H7 (cell line): ENCODE measurements at regions not wholly inside any gene's neighbourhood (a gene's known extent, or its start where the extent isn't known, plus 50 kb on each side); places are given as distances from the start of the nearest gene placed in this dataset.

Experiments used
- DNase-seq: peaks from one replicate; pipeline ENCODE4 v3.0.0; 2012
- H3K27me3 ChIP-seq: 2 replicates; pipeline ENCODE4 v1.6.0; 2011; ENCODE audit warnings: mild to moderate bottlenecking, low read length; ENCODE audit not compliant: control insufficient read depth, insufficient read depth
- H3K36me3 ChIP-seq: replicated peaks from 2 replicates; pipeline ENCODE4 v1.5.1; 2011; ENCODE audit warnings: low read length; ENCODE audit not compliant: control insufficient read depth, insufficient read depth
- H3K4me3 ChIP-seq: 2 replicates; pipeline ENCODE4 v1.5.1; 2011; ENCODE audit warnings: low read depth, mild to moderate bottlenecking, control low read depth, low read length, moderate library complexity; ENCODE audit not compliant: insufficient read depth

- Histone ChIP-seq H3K4me3 (no peak overlapping the region), H3K36me3 (no peaks in the 10 kb centered on the region), H3K27me3 (no peaks in the 10 kb centered on the region)
- no peak for DNase-seq
Measured at GRCh38 chr19:29323440-29324290, 110.7 kb upstream of the UQCRFS1 start.

GRCh38 chr19:29324291-29324680, 111.3 kb upstream of the UQCRFS1 start:
- DNase-seq = no peak
- no peak overlapping the region for H3K4me3 ChIP-seq

GRCh38 chr19:29324717-29325116, 111.8 kb upstream of the UQCRFS1 start:
- Histone ChIP-seq H3K4me3 (no peak overlapping the region), H3K36me3 (no peaks in the 10 kb centered on the region), H3K27me3 (no peaks in the 10 kb centered on the region)
- no peak for DNase-seq

More at GRCh38 chr19:29324291-29324680, 111.3 kb upstream of the UQCRFS1 start:
- Histone ChIP-seq H3K27me3 (no peaks in the 10 kb centered on the region), H3K36me3 (no peaks in the 10 kb centered on the region)

GRCh38 chr19:29325241-29325975, 112.5 kb upstream of the UQCRFS1 start:
- no peaks in the 10 kb centered on the region for H3K36me3 ChIP-seq
- DNase-seq = no peak
- no peak overlapping the region for H3K4me3 ChIP-seq
- no peaks in the 10 kb centered on the region for H3K27me3 ChIP-seq

- Histone ChIP-seq H3K36me3 (no peaks in the 10 kb centered on the region), H3K27me3 (no peaks in the 10 kb centered on the region), H3K4me3 (no peak overlapping the region)
- peak; percentile 4 for DNase-seq
Measured at GRCh38 chr19:29326351-29326750, 113.4 kb upstream of the UQCRFS1 start.

- H3K27me3 ChIP-seq = no peaks in the 10 kb centered on the region
- H3K36me3 ChIP-seq = no peaks in the 10 kb centered on the region
- peak; percentile 59 for DNase-seq
- H3K4me3 ChIP-seq = no peak overlapping the region
Measured at GRCh38 chr19:29326849-29327840, 114.2 kb upstream of the UQCRFS1 start.

- H3K36me3 ChIP-seq = no peaks in the 10 kb centered on the region
- no peak overlapping the region for H3K4me3 ChIP-seq
- DNase-seq = no peak
- no peaks in the 10 kb centered on the region for H3K27me3 ChIP-seq
Measured at GRCh38 chr19:29328586-29328985, 115.6 kb upstream of the UQCRFS1 start.

GRCh38 chr19:29329460-29330134, 116.6 kb upstream of the UQCRFS1 start:
- no peaks in the 10 kb centered on the region for H3K27me3 ChIP-seq
- peak; percentile 62 for DNase-seq
- no peak overlapping the region for H3K4me3 ChIP-seq
- H3K36me3 ChIP-seq = no peaks in the 10 kb centered on the region

- DNase-seq = no peak
- H3K36me3 ChIP-seq = no peaks in the 10 kb centered on the region
- H3K27me3 ChIP-seq = no peaks in the 10 kb centered on the region
- no peak overlapping the region for H3K4me3 ChIP-seq
Measured at GRCh38 chr19:29336425-29336824, 123.5 kb upstream of the UQCRFS1 start.

GRCh38 chr19:29337029-29337428, 124.1 kb upstream of the UQCRFS1 start:
- H3K36me3 ChIP-seq = no peaks in the 10 kb centered on the region
- no peaks in the 10 kb centered on the region for H3K27me3 ChIP-seq
- DNase-seq = no peak
- no peak overlapping the region for H3K4me3 ChIP-seq

GRCh38 chr19:29338480-29338879, 125.5 kb upstream of the UQCRFS1 start:
- H3K27me3 ChIP-seq = no peaks in the 10 kb centered on the region
- no peaks in the 10 kb centered on the region for H3K36me3 ChIP-seq
- H3K4me3 ChIP-seq = no peak overlapping the region
- no peak for DNase-seq

GRCh38 chr19:29342721-29343120, 129.8 kb upstream of the UQCRFS1 start:
- Histone ChIP-seq H3K4me3 (no peak overlapping the region), H3K27me3 (no peaks in the 10 kb centered on the region), H3K36me3 (no peaks in the 10 kb centered on the region)
- no peak for DNase-seq

- no peak overlapping the region for H3K4me3 ChIP-seq
- H3K36me3 ChIP-seq = no peaks in the 10 kb centered on the region
- peak; percentile 22 for DNase-seq
Measured at GRCh38 chr19:29364224-29364726, 151.3 kb upstream of the UQCRFS1 start.

GRCh38 chr19:29364999-29365398, 152.0 kb upstream of the UQCRFS1 start:
- H3K27me3 ChIP-seq = peaks cover 2% of the 10 kb centered on the region
- DNase-seq = no peak
- no peak overlapping the region for H3K4me3 ChIP-seq

More at GRCh38 chr19:29364224-29364726, 151.3 kb upstream of the UQCRFS1 start:
- H3K27me3 ChIP-seq = peaks cover 2% of the 10 kb centered on the region

More at GRCh38 chr19:29364999-29365398, 152.0 kb upstream of the UQCRFS1 start:
- no peaks in the 10 kb centered on the region for H3K36me3 ChIP-seq
